GM12873 (cell line): ENCODE measurements at regions not wholly inside any gene's neighbourhood (a gene's known extent, or its start where the extent isn't known, plus 50 kb on each side); places are given as distances from the start of the nearest gene placed in this dataset.

ENCODE experiments used
- TF ChIP-seq, protein P1 (sequence below): IDR thresholded peaks from 2 replicates; pipeline ENCODE4 v1.5.1; 2012; ENCODE audit warnings: low read depth, mild to moderate bottlenecking, moderate library complexity, low read length, control low read depth; ENCODE audit not compliant: insufficient read depth; ENCODE audit errors: missing control alignments

DNA sequence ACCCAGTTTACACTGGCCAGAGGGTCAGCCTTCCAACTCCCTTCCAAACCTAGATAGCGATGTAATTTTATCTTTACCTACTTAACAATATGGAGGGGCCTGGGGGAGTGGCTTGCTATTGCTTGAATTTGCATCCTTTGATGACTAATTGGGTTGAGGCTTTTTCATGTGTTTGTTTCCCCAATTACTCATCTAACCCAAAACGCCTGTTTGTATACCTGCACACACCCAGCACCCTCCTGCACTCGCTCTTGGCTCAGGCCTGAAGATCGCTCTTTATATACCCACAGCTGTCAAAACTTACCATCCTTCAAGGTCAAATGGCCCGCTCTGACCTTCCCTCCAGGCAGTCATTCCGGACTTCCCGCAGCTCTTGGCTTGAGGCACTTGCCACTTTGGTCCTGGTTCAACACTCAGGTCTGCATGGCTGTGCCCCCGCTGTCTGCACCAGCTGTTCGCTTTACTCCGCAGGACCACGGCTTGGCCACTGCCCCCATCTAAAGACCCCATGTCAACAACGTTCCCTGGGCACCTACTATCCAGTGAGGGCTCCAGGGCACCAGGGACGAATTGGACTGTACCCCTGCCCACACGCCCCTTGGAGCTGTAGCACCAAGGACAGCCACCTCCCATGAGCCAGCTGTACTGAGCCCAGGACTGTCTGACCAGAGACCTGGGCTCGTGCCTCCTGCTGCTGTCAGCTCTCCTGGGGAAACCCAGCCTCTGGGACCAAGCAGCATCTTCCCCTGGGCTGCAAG is 76.1 kb upstream of the ADAMTS2 start:
- TF ChIP-seq, protein P1, sequence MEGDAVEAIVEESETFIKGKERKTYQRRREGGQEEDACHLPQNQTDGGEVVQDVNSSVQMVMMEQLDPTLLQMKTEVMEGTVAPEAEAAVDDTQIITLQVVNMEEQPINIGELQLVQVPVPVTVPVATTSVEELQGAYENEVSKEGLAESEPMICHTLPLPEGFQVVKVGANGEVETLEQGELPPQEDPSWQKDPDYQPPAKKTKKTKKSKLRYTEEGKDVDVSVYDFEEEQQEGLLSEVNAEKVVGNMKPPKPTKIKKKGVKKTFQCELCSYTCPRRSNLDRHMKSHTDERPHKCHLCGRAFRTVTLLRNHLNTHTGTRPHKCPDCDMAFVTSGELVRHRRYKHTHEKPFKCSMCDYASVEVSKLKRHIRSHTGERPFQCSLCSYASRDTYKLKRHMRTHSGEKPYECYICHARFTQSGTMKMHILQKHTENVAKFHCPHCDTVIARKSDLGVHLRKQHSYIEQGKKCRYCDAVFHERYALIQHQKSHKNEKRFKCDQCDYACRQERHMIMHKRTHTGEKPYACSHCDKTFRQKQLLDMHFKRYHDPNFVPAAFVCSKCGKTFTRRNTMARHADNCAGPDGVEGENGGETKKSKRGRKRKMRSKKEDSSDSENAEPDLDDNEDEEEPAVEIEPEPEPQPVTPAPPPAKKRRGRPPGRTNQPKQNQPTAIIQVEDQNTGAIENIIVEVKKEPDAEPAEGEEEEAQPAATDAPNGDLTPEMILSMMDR, result no peak

DNA sequence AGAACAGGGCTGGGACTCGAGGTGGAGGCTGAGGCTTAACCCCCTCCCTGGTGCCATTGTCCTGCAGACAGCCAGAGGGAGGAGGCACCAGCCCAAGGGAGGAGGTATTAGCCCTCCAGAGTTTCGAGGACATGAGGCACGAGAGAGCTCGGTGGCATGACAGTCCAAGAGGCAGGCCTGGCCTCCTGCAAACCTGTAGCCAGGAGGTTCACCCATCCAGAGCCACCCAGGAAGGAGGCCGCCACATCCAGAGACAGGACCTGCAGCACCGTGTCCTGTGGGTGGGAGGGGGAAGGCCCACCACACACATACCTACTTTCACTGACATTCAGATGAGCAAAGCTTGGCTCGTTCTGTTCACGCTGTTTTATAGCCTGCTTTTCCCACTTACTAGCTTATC is 75.2 kb upstream of the ADAMTS2 start:
- TF ChIP-seq, protein P1, result no peak

DNA sequence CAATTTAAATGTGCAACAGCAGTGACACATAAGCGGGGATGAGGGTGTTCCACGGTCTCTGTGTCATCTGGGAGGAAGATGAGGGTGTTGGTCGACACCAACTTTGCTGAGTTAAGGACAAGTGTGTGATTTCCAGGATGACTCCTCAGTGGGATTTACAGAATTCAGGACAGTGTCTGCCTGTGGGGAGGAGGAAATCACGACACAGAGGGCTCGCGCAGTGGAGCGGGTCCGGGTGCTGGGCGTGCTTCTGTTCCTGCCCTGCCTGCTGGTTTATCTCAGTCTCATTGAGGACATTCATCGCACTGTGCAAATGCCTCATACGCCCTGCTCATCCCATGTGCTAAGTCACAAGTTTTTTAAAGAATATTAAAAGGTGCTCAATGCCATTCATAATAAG is 73.7 kb upstream of the ADAMTS2 start:
- TF ChIP-seq, protein P1, result no peak

DNA sequence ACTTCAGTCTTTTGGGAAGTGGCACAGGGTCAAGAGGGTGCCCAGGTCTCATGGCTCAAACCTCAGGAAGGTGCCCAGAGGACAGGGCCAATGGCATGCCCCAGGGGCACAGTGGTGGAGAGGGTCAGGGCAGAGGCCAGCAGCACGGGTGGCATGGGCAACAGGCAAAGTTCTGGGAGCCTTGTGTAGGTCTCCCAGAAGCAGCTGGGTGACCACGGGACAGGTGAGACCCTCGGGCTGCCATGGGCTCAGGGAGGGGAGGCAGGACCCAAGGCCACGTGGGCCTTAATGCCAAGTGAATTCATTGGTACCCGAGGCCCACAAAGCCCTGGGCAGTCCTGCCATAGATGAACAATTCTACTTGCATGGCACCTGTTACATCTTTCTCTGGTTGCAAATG is 72.4 kb upstream of the ADAMTS2 start:
- TF ChIP-seq, protein P1, result no peak

DNA sequence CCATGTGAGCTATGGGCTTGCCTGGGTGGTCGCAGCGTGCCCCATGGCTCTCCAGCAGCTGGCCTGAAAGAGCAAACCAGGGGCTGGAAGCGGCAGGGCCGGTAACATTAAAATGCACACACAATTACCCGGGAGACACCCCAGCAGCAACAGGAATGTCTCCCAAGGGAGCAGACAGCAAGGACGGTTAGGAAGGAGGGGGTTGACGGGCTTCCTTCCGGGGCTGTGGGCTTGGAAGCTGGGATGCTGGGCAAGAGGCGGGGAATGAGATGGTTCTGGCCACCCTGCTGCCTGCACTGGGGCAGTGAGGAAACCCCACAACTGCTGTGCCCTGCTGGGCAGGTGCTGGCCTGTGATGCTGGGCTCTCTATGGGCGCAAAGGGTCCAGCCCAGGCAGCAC is 71.8 kb upstream of the ADAMTS2 start:
- TF ChIP-seq, protein P1, result no peak

DNA sequence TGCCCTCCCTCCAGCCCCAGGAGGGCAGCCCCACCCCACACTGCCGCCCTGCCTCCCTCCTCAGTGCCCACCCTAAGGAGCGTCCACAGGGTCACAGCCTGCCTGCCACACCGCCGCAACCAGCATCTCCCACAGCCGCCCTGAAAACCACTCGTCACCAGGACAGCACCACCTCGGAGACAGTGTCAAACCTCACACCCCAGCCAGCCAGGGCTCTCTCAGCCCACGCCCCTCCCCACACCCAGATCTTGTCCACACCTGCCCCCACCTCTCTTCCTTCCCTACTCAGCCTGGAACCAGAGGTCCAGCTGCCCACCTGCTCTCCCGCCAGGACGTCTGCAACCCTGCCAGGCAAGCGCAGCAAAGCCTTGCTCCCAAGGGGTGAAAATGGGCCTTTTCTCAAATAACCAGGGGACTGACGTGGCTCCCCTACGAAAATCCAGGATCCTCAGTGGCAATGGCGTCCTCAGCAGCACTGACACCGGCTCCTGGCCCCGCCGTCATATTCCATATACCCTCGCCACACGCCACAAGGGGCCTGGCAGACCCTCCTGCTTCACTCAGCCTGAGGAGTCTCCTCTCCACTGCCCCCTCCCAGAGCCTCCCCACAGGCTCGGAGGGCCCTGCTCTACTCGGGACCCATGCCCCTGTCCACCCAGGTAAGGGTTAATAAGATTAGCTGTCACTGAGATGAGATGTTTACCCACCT is 71.0 kb upstream of the ADAMTS2 start:
- TF ChIP-seq, protein P1, result no peak

DNA sequence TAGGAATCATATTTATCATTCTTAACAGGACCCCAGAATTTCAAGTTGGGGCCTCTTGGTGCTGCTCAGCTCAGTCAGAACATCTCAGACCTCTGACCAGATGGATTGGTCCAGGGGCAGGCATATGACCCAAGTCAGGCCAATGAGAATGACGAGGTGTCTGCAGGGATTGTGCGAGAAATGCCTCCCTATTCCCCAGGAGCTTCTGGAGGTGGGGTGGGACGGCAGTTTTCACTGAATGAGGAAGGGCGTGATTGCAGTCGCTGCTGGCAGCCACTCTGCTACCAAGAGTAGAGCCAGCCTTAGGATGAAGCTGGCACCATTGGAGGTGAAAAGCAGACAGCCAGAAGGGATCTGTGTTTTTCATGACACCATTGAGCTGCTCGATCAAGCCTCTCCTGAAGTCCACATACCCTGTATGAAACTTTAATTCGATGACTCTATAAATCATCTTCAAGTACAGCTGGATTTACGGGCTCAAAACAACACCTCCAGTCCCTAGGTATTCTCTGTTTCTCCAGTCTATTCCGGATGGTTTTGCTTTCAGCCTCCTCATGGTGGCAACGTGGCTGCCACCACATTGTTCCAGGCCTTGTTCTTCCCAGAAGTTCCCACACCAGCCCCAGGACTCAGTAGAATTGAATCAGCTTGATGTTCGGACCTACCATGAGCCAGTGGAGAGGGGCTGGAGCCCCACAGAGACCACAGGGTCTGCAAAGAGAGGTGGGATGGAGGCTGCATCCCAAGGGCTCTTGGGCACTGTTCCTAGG is 70.2 kb upstream of the ADAMTS2 start:
- TF ChIP-seq, protein P1, result no peak
